GM21825 (cell line): ENCODE measurements at regions not wholly inside any gene's neighbourhood (a gene's known extent, or its start where the extent isn't known, plus 50 kb on each side); places are given as distances from the start of the nearest gene placed in this dataset.
"Not testable (repeated sequence)": the region's sequence is repeated elsewhere in the genome, so short reads cannot be mapped to it uniquely, and the experiment has no call there.

ENCODE experiments used
- ATAC-seq: cut with Tn5 transposase; IDR thresholded peaks from one replicate; pipeline ENCODE4 v1.9.1; 2021; ENCODE audit warnings: mild to moderate bottlenecking, moderate library complexity; ENCODE audit not compliant: unreplicated experiment

- no peak for ATAC-seq
Observed at GRCh38 chr17:70369391-70369790, 200.1 kb downstream of the KCNJ2 start.

- ATAC-seq = no peak
Observed at GRCh38 chr17:70370816-70371215, 201.5 kb downstream of the KCNJ2 start.

- ATAC-seq = no peak
Observed at GRCh38 chr17:70373369-70373768, 204.0 kb downstream of the KCNJ2 start.

GRCh38 chr17:70374496-70374895 lies 205.2 kb downstream of the KCNJ2 start:
- no peak for ATAC-seq

- ATAC-seq = no peak
Observed at GRCh38 chr17:70375406-70375805, 206.1 kb downstream of the KCNJ2 start.

GRCh38 chr17:70375813-70376770 lies 206.8 kb downstream of the KCNJ2 start:
- no peak for ATAC-seq

GRCh38 chr17:70377654-70378053 lies 208.3 kb downstream of the KCNJ2 start:
- ATAC-seq = no peak

GRCh38 chr17:70378076-70378475 lies 208.7 kb downstream of the KCNJ2 start:
- ATAC-seq = no peak

- no peak for ATAC-seq
Observed at GRCh38 chr17:70379945-70380344, 210.6 kb downstream of the KCNJ2 start.

GRCh38 chr17:70381916-70382315 lies 212.6 kb downstream of the KCNJ2 start:
- not testable (repeated sequence) for ATAC-seq

GRCh38 chr17:70388326-70388725 lies 219.0 kb downstream of the KCNJ2 start:
- ATAC-seq = no peak

- ATAC-seq = not testable (repeated sequence)
Observed at GRCh38 chr17:70389232-70389757, 220.0 kb downstream of the KCNJ2 start.

GRCh38 chr17:70390049-70390448 lies 220.7 kb downstream of the KCNJ2 start:
- ATAC-seq = no peak

- no peak for ATAC-seq
Observed at GRCh38 chr17:70394473-70395232, 225.3 kb downstream of the KCNJ2 start.

- no peak for ATAC-seq
Observed at GRCh38 chr17:70405492-70406220, 236.3 kb downstream of the KCNJ2 start.

- ATAC-seq = no peak
Observed at GRCh38 chr17:70407506-70407905, 238.2 kb downstream of the KCNJ2 start.

GRCh38 chr17:70408768-70409167 lies 239.4 kb downstream of the KCNJ2 start:
- ATAC-seq = no peak

- ATAC-seq = no peak
Observed at GRCh38 chr17:70414300-70414699, 245.0 kb downstream of the KCNJ2 start.

GRCh38 chr17:70420861-70421445 lies 251.6 kb downstream of the KCNJ2 start:
- ATAC-seq = no peak

- ATAC-seq = no peak
Observed at GRCh38 chr17:70422862-70423261, 253.5 kb downstream of the KCNJ2 start.

GRCh38 chr17:70423562-70423961 lies 254.2 kb downstream of the KCNJ2 start:
- ATAC-seq = no peak
